Stimulated activated CD8-positive, alpha-beta memory T cell treated with anti-CD3 and anti-CD28 coated beads, Interleukin-15, amount 100 ng/mL, for 1 hour (primary cell): ENCODE measurements at regions not wholly inside any gene's neighbourhood (a gene's known extent, or its start where the extent isn't known, plus 50 kb on each side); places are given as distances from the start of the nearest gene placed in this dataset.

Experiments
- DNase-seq: peaks from one replicate; pipeline ENCODE4 v3.0.0-alpha.2; 2020; ENCODE audit warnings: low read depth

- DNase-seq: peak; percentile 75
Measured at GRCh38 chr6:26312501-26313397, 52.2 kb upstream of the BTN3A2 start.
